ENCODE measurements at regions not wholly inside any gene's neighbourhood (a gene's known extent, or its start where the extent isn't known, plus 50 kb on each side); places are given as distances from the start of the nearest gene placed in this dataset.

- no peak for TF ChIP-seq GATA3 (IDR thresholded peaks at IDR 0.05; ENCODE audit: low read depth, low read length)
- no peak for TF ChIP-seq GATA2 (IDR thresholded peaks at IDR 0.05; ENCODE audit: low read depth, low read length)
Observed at GRCh38 chr1:99561952-99562351, 84.0 kb upstream of the PALMD start.

Data from SH-SY5Y (cell line).